ENCODE measurements at regions not wholly inside any gene's neighbourhood (a gene's known extent, or its start where the extent isn't known, plus 50 kb on each side); places are given as distances from the start of the nearest gene placed in this dataset.
"Not testable (repeated sequence)": the region's sequence is repeated elsewhere in the genome, so short reads cannot be mapped to it uniquely, and the experiment has no call there.

GRCh38 chrX:7385131-7385530, 237.2 kb upstream of the PUDP start:
- DNase-seq, result no peak

- no peak for DNase-seq
Observed at GRCh38 chrX:7378406-7378805, 230.5 kb upstream of the PUDP start.

DNA sequence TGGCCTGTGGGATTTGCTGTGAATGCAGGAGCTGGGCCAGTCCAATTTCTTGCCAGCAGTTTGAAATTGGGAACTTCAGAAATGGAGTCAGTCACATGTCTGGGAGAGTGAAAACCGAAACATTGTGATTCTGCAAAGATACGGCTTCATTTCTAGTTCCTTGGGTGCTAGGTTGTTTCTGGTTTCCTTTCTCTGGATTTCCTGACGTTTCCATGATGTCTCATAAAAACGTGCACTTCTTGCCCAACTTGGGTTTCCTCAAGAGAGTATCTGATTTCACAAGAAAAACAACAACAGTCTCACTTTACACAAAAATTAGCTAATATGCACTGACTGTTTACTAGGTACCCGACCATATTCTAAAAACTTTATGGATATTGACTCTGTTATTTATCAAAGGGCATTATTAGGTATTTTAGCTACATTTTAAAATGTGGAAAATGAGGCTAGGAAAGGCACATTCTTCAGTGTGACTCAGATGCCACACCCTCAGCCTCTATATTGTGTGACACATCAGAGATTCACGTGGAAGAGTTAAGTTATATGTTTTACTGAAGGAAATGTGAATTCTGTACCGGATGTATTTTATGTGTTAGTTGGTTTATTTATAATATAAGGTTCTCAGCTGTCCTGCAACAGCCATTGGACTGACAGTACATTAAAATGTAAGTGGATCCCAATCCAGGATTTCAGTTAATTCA, 225.0 kb upstream of the PUDP start:
- DNase-seq, result peak in 2 of 3 donors; percentile 2 to 12

GRCh38 chrX:7362111-7362510, 214.2 kb upstream of the PUDP start:
- DNase-seq, result no peak

GRCh38 chrX:7351926-7352325, 204.0 kb upstream of the PUDP start:
- no peak for DNase-seq

DNA sequence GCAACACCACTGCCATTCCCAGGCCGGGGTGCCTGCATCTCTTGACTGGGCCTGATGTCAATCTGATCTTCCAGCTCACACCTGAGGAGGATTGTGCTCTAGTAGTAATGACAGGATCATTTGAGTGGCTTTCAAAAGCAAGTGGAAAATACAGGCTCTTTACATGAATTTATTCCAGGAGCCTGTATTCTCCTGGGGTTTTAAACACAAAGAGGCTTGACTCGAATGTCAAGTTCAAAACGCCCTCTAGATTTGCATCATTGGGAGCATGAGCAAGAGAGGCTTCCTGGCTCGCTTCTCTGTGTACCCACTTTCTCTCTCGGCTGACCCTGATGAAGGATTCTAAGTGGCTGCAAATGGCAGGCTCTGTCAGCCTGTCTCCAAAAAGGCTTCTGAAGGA, 199.5 kb upstream of the PUDP start:
- DNase-seq, result no peak

- DNase-seq, result no peak
Observed at GRCh38 chrX:7346021-7346420, 198.1 kb upstream of the PUDP start.

DNA sequence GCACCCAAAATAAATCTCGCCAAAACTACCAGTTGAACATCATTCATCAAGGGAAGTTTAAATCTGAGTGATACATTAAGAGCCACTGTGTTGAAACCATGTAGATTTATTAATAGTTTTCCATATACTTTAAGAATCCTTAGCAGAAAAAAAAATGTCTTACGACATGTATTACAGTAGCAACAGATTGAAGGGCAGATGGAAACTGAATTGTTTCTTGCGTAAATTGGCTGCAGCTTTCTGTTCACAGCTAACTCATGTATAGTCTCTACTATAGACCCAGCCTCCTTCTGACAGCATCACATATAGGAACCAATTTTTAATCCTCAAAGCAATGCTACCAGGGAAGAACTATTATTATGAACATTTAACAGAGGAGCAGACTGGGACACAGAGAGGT, 195.2 kb upstream of the PUDP start:
- DNase-seq, result no peak

DNA sequence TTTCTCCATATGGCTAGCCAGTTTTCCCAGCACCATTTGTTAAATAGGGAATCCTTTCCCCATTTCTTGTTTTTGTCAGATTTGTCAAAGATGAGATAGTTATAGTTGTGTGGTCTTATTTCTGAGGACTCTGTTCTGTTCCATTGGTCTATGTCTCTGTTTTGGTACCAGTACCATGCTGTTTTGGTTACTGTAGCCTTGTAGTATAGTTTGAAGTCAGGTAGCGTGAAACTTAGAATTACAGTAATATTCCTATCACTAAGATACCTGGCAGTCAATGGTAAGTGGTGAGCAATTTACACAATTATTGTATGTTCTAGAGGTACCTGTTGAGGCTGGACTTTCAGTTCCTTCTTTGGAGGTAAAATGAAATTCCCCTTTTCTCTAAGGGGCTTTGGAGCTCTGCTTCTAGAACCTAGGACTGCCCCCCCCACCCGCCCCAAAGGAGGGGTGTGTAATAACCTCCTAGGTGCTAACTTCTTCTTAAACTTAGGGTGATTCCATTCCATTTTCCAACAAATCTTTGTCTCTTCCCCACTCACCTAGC, 187.9 kb upstream of the PUDP start:
- DNase-seq, result not testable (repeated sequence)

DNA sequence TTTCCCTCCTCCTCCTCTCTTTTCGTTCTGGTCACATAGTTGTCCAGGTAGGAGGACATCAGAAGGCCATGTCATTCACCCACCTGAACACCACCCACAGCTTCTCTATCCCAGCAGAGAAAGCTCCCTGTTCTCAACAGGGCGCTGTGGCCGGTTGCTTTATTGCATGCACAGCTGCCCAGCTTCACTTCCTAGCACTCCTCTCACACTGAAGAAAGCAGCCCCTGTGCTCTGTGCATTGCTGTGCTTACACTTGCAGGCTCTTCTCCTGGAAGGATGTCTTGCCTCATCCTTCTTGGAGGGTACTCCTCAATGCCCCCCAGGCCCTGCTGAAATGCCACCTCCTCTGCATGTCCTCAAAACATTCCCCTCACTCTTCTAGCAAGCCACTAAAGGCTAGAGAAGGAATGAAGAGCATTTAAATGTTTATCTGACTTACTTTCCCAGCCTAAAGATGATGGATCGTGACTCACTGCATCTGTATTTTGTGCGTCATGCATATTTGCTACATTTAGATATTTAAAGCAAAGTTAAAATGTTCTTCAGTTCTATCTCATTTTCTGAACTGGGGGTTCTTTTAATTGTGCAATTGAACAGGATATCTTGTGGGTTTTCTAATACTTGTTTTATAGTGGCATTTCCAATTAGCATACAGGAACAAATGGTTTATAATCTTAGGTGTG, 186.4 kb upstream of the PUDP start:
- peak in 1 of 3 donors; percentile 71 for DNase-seq

DNA sequence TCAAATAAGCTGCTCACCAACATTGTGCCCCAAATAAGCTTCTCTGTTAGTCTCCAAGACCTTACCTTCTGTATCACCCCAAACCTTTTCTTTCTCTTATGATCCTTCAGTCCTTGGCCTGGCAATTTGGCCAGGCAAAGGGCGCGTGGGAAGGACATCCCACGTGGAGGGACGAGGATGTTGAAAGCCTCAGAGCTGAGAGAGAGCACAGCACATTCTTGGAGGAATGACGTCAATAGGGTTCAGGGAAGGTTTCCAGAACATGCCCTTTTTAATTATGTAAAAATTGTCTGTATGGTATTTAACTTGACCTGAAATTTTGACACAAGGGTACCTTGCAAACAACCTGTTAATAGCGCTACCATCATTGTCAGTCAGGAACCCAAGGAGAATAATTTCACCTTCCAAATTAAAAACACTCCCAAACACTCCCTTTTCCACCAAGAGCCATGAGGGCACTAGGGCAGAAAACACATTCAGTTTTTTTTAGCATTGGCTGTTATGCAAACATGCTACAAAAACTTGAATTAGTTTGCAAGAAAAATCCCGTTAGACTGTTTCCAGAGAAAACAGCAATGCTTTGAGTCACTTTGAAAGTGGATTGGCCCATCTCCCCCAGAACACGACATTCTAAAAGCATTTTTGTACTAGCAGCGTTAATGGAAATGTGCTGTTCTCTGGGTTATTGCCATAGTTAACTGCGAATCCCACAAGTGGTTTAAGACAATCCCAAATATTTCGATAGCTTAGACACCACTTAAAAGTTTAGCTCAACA, 183.2 kb upstream of the PUDP start:
- peak; percentile 26 to 84 (median 31) for DNase-seq

DNA sequence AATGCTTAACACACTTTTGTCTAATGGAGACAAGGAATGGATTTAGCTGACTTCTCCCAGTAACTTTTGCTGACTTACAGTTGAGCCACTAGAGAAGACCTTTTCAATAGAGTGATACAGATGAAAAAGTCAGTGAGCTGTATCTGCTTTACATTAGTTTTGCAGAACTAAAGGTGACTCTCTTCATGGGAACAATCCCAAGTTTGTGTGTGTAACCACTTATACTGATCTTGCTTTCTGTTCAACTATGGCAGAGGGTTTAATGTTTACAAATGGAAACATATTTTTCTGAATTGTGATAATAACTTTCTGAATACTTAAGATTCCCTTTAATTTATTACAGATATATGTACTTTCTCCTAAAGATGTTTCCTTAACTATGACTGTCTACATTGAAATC, 182.6 kb upstream of the PUDP start:
- no peak for DNase-seq

DNA sequence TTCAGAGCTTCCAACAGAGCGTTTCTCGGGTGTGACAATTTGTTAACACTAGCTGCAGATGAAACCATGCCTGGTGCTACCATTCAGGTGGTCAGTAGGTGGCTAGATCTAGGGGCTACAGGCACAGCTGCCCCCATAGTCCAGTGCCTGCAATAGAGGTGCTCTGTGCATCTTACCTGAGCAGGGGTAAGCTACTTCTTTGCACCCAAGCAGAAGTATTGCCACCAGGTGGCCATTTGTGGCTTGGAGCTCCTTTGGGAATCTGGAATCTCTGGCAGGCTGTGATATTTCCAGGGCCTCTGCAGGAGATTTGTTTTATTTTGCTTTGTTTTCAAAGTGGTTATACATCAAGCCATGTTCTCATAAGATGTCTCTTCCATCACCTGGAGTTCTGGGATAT, 170.7 kb upstream of the PUDP start:
- DNase-seq, result no peak

DNA sequence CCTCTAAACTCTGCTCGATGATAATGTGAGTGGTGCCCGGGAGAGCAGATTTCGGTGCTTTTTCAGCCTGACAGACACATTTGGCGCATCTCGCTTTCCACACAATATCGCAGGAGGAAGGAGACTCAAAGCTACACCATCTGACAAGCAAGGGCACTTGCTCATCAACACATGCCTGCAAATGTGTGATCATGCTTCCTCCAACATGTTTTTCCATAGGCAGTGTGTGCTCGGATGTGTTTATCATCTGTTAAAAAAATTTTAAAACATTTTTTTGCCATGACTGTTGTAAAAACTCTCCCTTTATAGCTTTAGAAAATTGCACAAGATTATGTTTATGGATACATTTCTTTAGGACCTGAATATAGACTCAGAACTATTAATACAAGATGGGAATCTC, 170.3 kb upstream of the PUDP start:
- peak in 1 of 3 donors; percentile 14 for DNase-seq

DNA sequence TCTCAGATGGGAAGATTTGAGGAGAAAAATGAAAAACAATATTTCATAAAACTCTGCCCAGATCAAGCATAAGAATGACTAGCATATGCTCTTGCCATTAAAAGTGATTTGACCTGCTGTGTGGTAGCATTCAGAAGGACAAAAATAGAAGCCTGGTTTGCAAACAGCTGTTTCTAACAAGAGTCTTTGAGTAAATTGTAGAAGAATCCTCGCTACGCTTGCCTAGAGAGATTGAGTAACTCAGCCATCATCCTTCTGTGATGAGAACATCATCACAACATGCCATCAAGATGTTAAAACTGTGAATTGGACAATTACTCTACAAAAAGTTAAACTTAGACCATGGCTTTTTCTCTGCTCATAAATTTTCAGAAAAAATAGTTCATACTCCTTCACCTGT, 168.9 kb upstream of the PUDP start:
- peak in 1 of 3 donors; percentile 33 for DNase-seq

DNA sequence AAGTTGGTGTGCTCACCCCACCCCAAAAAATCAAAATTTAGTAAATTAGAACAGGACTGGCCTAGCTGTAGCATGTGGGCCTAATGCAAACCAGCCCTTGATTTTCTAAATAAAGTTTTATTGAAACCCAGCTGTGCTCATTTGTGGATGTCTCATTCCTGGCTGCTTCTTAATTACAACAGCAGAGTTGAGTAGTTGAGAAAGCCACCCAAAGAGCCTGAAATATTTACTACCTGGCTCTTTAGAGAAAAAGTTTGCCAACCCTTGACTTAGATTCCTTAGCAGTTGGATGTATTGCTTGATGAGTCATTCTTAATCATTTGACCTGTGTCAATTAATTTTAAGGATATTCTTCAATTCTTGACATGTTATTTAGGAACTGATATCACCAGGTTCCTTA, 168.3 kb upstream of the PUDP start:
- no peak for DNase-seq

DNA sequence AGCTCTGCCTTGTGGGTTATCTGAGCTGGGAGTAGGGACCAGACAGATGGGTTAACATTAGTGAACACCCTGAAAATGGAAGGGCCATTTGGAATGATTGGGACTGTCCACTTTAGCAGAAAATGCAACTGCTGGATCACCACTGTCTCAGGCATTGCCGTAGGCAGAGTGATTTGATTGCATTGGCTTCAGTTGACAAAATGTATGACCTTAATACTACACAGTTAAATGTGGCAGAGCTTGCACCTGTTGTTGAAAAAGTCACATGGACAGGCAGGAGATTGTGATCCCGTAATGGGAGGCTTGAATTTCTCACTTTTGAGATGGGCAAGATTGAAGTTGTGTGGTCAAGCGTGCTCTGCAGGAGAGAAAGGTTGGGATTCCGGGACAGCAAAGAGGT, 166.5 kb upstream of the PUDP start:
- DNase-seq, result peak in 1 of 3 donors; percentile 14

DNA sequence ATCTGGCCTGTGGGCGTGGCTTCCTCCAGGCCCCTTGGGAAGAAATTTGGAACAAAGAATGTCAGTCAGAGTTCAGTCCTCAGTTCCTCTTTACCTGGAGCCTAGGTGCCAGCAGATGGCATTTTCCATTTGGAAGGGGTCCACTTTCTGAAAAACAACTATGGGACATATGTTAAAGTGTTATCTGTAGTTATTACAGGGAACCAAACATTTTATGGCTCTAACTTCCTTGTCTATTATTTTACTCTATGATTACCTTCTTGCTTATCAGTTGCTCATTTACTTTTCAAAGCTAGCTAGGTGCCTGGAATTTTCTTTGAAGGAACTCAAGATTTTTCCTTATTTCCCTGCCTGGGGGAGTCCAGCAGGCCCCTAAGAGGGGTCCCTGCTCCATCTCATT, 159.8 kb upstream of the PUDP start:
- no peak for DNase-seq

DNA sequence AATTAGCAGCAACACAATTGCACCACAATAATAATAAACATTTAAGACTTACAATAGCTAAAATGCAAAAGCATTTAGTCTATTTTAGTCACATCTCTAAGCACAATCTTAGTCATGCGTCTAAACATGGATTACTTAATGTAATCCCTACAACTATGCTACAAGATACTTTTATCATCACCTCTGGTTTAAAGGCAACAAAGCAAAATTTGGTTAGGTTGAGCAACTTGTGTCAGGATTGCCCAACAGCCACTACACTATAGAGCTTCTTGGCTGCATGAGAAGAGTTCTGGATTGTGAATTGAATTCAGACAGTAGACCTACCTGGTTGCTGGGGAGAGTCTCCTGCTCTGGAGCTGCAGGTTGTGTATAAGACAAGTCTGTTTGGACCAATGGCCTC, 146.5 kb upstream of the PUDP start:
- no peak for DNase-seq

DNA sequence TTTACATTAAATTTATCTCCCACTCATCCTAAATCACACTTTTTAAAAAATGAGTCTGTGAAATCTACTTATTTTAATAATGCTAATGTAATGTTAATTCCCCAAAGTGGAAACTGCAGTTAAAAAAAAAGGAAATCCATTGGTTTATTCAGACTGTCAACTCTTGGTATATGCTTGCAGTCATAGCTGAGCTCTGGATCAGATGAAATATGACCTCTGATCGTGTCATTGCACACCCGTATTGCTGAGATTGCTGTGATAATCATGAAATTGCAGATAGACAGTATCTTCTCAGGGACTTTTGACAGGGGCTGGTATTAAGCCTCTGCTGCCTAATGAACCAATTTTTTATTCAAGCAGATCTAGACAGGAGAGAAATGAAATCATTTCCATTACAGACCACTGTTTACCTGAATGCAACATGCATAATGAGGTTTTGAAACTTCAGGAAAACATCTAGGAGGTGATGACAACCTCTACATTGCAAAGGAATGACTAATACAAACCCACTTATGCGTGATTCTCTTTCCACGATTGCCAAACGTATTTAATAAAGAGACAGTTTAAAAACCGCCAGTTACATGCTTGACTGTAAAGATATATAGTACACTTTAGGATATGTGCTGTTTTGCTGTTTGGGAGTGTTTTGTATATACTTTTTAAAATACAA, 138.3 kb upstream of the PUDP start:
- no peak for DNase-seq

- DNase-seq, result no peak
Observed at GRCh38 chrX:7285765-7286164, 137.8 kb upstream of the PUDP start.

DNA sequence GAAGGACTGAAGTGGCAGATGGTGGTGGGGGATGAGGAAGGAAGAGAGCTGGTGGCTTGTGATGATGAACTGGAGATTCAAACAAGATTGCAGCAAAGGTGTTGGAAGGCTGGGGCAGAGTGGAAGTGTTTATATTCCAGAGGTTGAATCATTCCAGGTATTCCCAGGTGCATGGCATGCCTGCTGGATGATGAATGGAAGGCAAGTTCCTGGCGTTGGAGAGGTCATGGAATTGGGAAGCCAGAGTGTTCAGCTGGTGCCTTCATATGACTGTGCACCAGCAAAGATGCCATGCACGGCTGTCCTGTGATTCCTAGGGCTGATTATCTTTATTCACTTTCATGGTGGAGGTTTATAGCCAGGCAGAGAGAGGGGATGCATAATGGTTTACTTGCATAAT, 135.8 kb upstream of the PUDP start:
- DNase-seq, result no peak

All from muscle of back (tissue), 3 donors.